ENCODE measurements at regions not wholly inside any gene's neighbourhood (a gene's known extent, or its start where the extent isn't known, plus 50 kb on each side); places are given as distances from the start of the nearest gene placed in this dataset.

DNA sequence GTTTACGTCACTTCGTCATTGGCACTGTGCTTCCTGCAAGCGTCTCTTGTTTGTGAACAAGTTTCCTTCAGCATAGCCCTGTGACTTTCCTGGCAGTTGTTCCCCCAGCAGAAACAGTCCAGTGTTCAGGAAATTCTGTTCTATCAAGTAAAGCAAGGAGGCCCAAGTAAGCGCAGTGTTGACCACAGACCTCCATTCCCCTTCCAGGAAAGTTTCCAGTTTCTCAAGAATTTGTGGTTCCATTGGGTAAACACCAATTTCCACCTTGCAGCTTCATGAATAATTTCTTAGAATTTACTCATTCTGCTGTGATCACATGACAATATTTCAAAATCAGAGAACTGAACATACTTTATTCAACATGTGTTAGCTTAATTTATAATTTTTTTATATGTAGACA, 88.5 kb upstream of the ETV3 start:
- Mint-ChIP-seq H3K27ac (no peak overlapping the region), H3K4me1 (no peaks in the 10 kb centered on the region), H3K36me3 (no peaks in the 10 kb centered on the region), H3K4me3 (no peak overlapping the region), H3K27me3 (ENCODE audit: low read depth in 2 of 2) (peaks cover 21 to 47% of the 10 kb centered on the region in 2 donors), H3K9me3 (no peaks in the 10 kb centered on the region)
- no peaks in the 10 kb centered on the region for H3K4me1 ChIP-seq (ENCODE audit: control insufficient read depth, insufficient read depth, low read length)
- H3K27ac ChIP-seq (ENCODE audit: low read length): no peak overlapping the region
- WGBS (ENCODE audit: insufficient coverage): 71% methylated on average over 4 of the region's 4 CpGs
- no peak for ATAC-seq
- no peak overlapping the region for H3K4me3 ChIP-seq (ENCODE audit: low read length)
- TF ChIP-seq, protein P1, sequence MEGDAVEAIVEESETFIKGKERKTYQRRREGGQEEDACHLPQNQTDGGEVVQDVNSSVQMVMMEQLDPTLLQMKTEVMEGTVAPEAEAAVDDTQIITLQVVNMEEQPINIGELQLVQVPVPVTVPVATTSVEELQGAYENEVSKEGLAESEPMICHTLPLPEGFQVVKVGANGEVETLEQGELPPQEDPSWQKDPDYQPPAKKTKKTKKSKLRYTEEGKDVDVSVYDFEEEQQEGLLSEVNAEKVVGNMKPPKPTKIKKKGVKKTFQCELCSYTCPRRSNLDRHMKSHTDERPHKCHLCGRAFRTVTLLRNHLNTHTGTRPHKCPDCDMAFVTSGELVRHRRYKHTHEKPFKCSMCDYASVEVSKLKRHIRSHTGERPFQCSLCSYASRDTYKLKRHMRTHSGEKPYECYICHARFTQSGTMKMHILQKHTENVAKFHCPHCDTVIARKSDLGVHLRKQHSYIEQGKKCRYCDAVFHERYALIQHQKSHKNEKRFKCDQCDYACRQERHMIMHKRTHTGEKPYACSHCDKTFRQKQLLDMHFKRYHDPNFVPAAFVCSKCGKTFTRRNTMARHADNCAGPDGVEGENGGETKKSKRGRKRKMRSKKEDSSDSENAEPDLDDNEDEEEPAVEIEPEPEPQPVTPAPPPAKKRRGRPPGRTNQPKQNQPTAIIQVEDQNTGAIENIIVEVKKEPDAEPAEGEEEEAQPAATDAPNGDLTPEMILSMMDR (IDR thresholded peaks at IDR 0.05): no peak
- H3K36me3 ChIP-seq (ENCODE audit: control insufficient read depth, insufficient read depth, low read length): no peaks in the 10 kb centered on the region
- intact Hi-C loops (cut with micrococcal nuclease): no loop called here
- no peaks in the 10 kb centered on the region for H3K27me3 ChIP-seq (ENCODE audit: control insufficient read depth, insufficient read depth, low read length)
- DNase-seq: no peak
- no peaks in the 10 kb centered on the region for H3K9me3 ChIP-seq (ENCODE audit: control insufficient read depth, insufficient read depth, low read length)

DNA sequence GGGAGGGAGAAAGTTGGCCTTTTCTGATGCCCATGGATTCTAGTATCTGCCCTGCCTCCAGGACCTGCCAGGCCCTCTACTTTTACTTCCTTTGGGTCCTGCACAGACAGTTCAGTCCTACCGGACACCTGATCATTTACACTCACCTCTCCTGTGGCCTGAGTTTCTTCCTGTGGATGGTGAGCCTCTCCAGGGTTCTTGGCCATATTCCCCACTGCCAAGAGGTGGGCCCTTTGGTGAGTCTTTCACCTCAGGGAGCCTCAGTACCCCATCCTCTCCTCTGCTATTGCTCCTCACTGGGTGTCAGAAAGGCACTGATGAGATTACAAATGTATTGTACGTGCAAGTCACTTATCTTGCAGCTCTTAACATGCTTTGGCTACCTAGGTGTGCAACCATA, 81.4 kb upstream of the ETV3 start:
- no peak overlapping the region for H3K4me3 ChIP-seq (ENCODE audit: low read length)
- peaks cover 28 to 52% of the 10 kb centered on the region in 2 donors for H3K27me3 Mint-ChIP-seq (ENCODE audit: low read depth in 2 of 2)
- no peak overlapping the region for H3K27ac Mint-ChIP-seq
- no peaks in the 10 kb centered on the region for H3K36me3 ChIP-seq (ENCODE audit: control insufficient read depth, insufficient read depth, low read length)
- peaks cover 6% of the 10 kb centered on the region for H3K36me3 Mint-ChIP-seq
- ATAC-seq: no peak
- no peak for DNase-seq
- no peaks in the 10 kb centered on the region for H3K4me1 Mint-ChIP-seq
- WGBS (ENCODE audit: insufficient coverage): 44% methylated on average over 2 of the region's 2 CpGs
- no peaks in the 10 kb centered on the region for H3K27me3 ChIP-seq (ENCODE audit: control insufficient read depth, insufficient read depth, low read length)
- no peak overlapping the region for H3K4me3 Mint-ChIP-seq
- intact Hi-C loops (cut with micrococcal nuclease): no loop called here
- no peaks in the 10 kb centered on the region for H3K4me1 ChIP-seq (ENCODE audit: control insufficient read depth, insufficient read depth, low read length)
- H3K9me3 Mint-ChIP-seq: peaks cover 2% of the 10 kb centered on the region in 2 donors
- H3K27ac ChIP-seq (ENCODE audit: low read length): no peak overlapping the region
- peaks cover 3% of the 10 kb centered on the region for H3K9me3 ChIP-seq (ENCODE audit: control insufficient read depth, insufficient read depth, low read length)
- TF ChIP-seq, protein P1 (IDR thresholded peaks at IDR 0.05): no peak

DNA sequence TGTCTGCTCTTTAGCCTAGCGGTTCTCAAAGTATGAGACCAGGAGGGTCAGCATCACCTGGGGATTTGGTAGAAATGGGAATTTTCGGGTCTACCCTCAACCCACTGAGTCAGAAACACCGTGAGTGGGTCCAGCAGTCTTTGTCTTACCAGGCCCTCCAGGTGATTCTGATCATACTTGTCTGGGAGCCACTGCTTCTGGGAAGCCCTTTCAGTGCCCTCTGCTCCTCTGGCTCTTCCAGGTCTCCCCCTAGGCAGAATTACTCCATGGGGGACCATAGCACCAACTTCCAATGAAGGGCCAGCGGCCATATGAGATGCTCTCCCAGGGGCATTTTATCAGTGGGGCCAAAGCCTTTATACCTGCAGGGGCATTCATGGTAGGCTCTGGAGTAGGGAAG, 81.0 kb upstream of the ETV3 start:
- no peaks in the 10 kb centered on the region for H3K27me3 ChIP-seq (ENCODE audit: control insufficient read depth, insufficient read depth, low read length)
- no peak for ATAC-seq
- H3K4me3 ChIP-seq (ENCODE audit: low read length): no peak overlapping the region
- Mint-ChIP-seq H3K9me3 (peaks cover 2 to 5% of the 10 kb centered on the region in 2 donors), H3K27me3 (ENCODE audit: low read depth in 2 of 2) (peaks cover 26 to 50% of the 10 kb centered on the region in 2 donors), H3K27ac (no peak overlapping the region), H3K36me3 (peaks cover 8% of the 10 kb centered on the region), H3K4me1 (no peaks in the 10 kb centered on the region), H3K4me3 (no peak overlapping the region)
- peaks cover 3% of the 10 kb centered on the region for H3K9me3 ChIP-seq (ENCODE audit: control insufficient read depth, insufficient read depth, low read length)
- H3K4me1 ChIP-seq (ENCODE audit: control insufficient read depth, insufficient read depth, low read length): no peaks in the 10 kb centered on the region
- DNase-seq: no peak
- no peaks in the 10 kb centered on the region for H3K36me3 ChIP-seq (ENCODE audit: control insufficient read depth, insufficient read depth, low read length)
- intact Hi-C loops (cut with micrococcal nuclease): no loop called here
- TF ChIP-seq, protein P1 (IDR thresholded peaks at IDR 0.05): no peak
- no peak overlapping the region for H3K27ac ChIP-seq (ENCODE audit: low read length)
- 87% methylated on average over 4 of the region's 4 CpGs for WGBS (ENCODE audit: insufficient coverage)

DNA sequence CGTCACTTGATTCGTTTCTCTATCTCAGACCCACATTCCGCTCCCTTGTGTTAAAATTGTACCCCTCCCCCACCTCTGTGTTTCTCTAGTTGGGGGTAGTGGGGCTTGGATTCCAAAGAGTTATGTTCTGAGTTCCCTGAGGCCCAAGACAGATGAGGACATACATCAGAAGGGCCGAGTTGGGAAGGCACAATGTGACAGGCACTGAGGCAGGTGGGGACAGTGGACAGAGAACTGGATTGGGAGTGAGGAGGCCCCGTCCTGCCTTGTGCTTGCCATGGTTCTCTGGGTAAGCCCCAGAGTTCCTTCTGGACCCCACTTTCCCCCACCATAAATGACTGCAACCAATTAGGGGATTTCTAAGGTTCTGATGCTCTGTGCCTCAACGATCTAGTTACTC, 80.5 kb upstream of the ETV3 start:
- H3K9me3 Mint-ChIP-seq: peaks cover 5 to 8% of the 10 kb centered on the region in 2 donors
- H3K27me3 Mint-ChIP-seq (ENCODE audit: low read depth in 2 of 2): peaks cover 29 to 49% of the 10 kb centered on the region in 2 donors
- H3K27ac Mint-ChIP-seq: no peak overlapping the region
- H3K36me3 Mint-ChIP-seq: peaks cover 12% of the 10 kb centered on the region
- Histone ChIP-seq H3K4me1 (ENCODE audit: control insufficient read depth, insufficient read depth, low read length) (no peaks in the 10 kb centered on the region), H3K4me3 (ENCODE audit: low read length) (no peak overlapping the region), H3K27me3 (ENCODE audit: control insufficient read depth, insufficient read depth, low read length) (no peaks in the 10 kb centered on the region), H3K9me3 (ENCODE audit: control insufficient read depth, insufficient read depth, low read length) (peaks cover 3% of the 10 kb centered on the region), H3K27ac (ENCODE audit: low read length) (no peak overlapping the region), H3K36me3 (ENCODE audit: control insufficient read depth, insufficient read depth, low read length) (no peaks in the 10 kb centered on the region)
- intact Hi-C loops (cut with micrococcal nuclease): no loop called here
- TF ChIP-seq, protein P1 (IDR thresholded peaks at IDR 0.05): no peak
- DNase-seq (no peak), ATAC-seq (no peak)
- H3K4me1 Mint-ChIP-seq: no peaks in the 10 kb centered on the region
- no peak overlapping the region for H3K4me3 Mint-ChIP-seq
- WGBS (ENCODE audit: insufficient coverage): 55% methylated on average over 3 of the region's 6 CpGs
